ENCODE measurements at regions not wholly inside any gene's neighbourhood (a gene's known extent, or its start where the extent isn't known, plus 50 kb on each side); places are given as distances from the start of the nearest gene placed in this dataset.

GRCh38 chrX:7215842-7216241 is 67.9 kb upstream of the PUDP start:
- no peaks in the 10 kb centered on the region for H4K20me1 ChIP-seq (ENCODE audit: control insufficient read depth, extremely low read depth, insufficient read depth, low read length)
- dilution Hi-C loops (cut with MboI; ENCODE audit: extremely low pct_ligation_motif_present, low sequenced_read_pairs): no loop called here
- H3K9ac ChIP-seq (ENCODE audit: control insufficient read depth, extremely low read depth, insufficient read depth, low read length): no peak overlapping the region
- no peaks in the 10 kb centered on the region for H3K9me1 ChIP-seq (ENCODE audit: control insufficient read depth, extremely low read depth, insufficient read depth, low read length)
- FAIRE-seq (no peak), DNase-seq (ENCODE audit: low read depth, low spot score) (no peak)
- no peak overlapping the region for H3K27ac ChIP-seq (ENCODE audit: control insufficient read depth, insufficient read depth, low read length)
- no peak overlapping the region for H3K4me2 ChIP-seq (ENCODE audit: control insufficient read depth, extremely low read depth, insufficient read depth, low read depth, low read length)
- H2AFZ ChIP-seq (ENCODE audit: control insufficient read depth, low read length): no peak overlapping the region
- TF ChIP-seq EZH2 (IDR thresholded peaks at IDR 0.05; ENCODE audit: low read length) (no peak), CTCF (optimal IDR thresholded peaks at IDR 0.05 in 1 of 3, IDR thresholded peaks at IDR 0.05 in 1 of 3, conservative IDR thresholded peaks at IDR 0.05 in 1 of 3; ENCODE audit: extremely low read depth in 1 of 3, insufficient read depth in 2 of 3, low read length in 3 of 3) (no peak)
- no peaks in the 10 kb centered on the region for H3K9me3 ChIP-seq (ENCODE audit: control insufficient read depth, low read depth, low read length)
- H3K79me2 ChIP-seq (ENCODE audit: control insufficient read depth, insufficient read depth, low read length): no peaks in the 10 kb centered on the region
- no peak overlapping the region for H3K4me3 ChIP-seq (ENCODE audit: control insufficient read depth in 2 of 3, extremely low read depth in 1 of 3, insufficient read depth in 2 of 3, low read depth in 1 of 3, low read length in 3 of 3)
- H3K4me1 ChIP-seq (ENCODE audit: control insufficient read depth, extremely low read depth, insufficient read depth, low read length): no peaks in the 10 kb centered on the region
- no peaks in the 10 kb centered on the region for H3K36me3 ChIP-seq (ENCODE audit: control insufficient read depth in 2 of 2, extremely low read depth in 1 of 2, insufficient read depth in 2 of 2, low read length in 2 of 2)
- no peaks in the 10 kb centered on the region for H3K27me3 ChIP-seq (ENCODE audit: control insufficient read depth, extremely low read depth, insufficient read depth, low read length)

GRCh38 chrX:7214251-7214650 is 66.3 kb upstream of the PUDP start:
- H3K27me3 ChIP-seq (ENCODE audit: control insufficient read depth, extremely low read depth, insufficient read depth, low read length): no peaks in the 10 kb centered on the region
- no peak overlapping the region for H3K27ac ChIP-seq (ENCODE audit: control insufficient read depth, insufficient read depth, low read length)
- dilution Hi-C loops (cut with MboI; ENCODE audit: extremely low pct_ligation_motif_present, low sequenced_read_pairs): no loop called here

More at GRCh38 chrX:7214251-7214650, 66.3 kb upstream of the PUDP start:
- H3K4me1 ChIP-seq (ENCODE audit: control insufficient read depth, extremely low read depth, insufficient read depth, low read length): no peaks in the 10 kb centered on the region
- no peaks in the 10 kb centered on the region for H3K9me1 ChIP-seq (ENCODE audit: control insufficient read depth, extremely low read depth, insufficient read depth, low read length)
- H3K79me2 ChIP-seq (ENCODE audit: control insufficient read depth, insufficient read depth, low read length): no peaks in the 10 kb centered on the region
- no peak overlapping the region for H3K4me3 ChIP-seq (ENCODE audit: control insufficient read depth in 2 of 3, extremely low read depth in 1 of 3, insufficient read depth in 2 of 3, low read depth in 1 of 3, low read length in 3 of 3)
- no peak for FAIRE-seq
- H3K9me3 ChIP-seq (ENCODE audit: control insufficient read depth, low read depth, low read length): no peaks in the 10 kb centered on the region
- no peaks in the 10 kb centered on the region for H4K20me1 ChIP-seq (ENCODE audit: control insufficient read depth, extremely low read depth, insufficient read depth, low read length)
- no peak overlapping the region for H2AFZ ChIP-seq (ENCODE audit: control insufficient read depth, low read length)
- H3K36me3 ChIP-seq (ENCODE audit: control insufficient read depth in 2 of 2, extremely low read depth in 1 of 2, insufficient read depth in 2 of 2, low read length in 2 of 2): no peaks in the 10 kb centered on the region
- H3K9ac ChIP-seq (ENCODE audit: control insufficient read depth, extremely low read depth, insufficient read depth, low read length): no peak overlapping the region
- H3K4me2 ChIP-seq (ENCODE audit: control insufficient read depth, extremely low read depth, insufficient read depth, low read depth, low read length): no peak overlapping the region
- TF ChIP-seq EZH2 (IDR thresholded peaks at IDR 0.05; ENCODE audit: low read length) (no peak), CTCF (optimal IDR thresholded peaks at IDR 0.05 in 1 of 3, IDR thresholded peaks at IDR 0.05 in 1 of 3, conservative IDR thresholded peaks at IDR 0.05 in 1 of 3; ENCODE audit: extremely low read depth in 1 of 3, insufficient read depth in 2 of 3, low read length in 3 of 3) (no peak)
- no peak for DNase-seq (ENCODE audit: low read depth, low spot score)

All from keratinocyte (primary cell).